ENCODE measurements at regions not wholly inside any gene's neighbourhood (a gene's known extent, or its start where the extent isn't known, plus 50 kb on each side); places are given as distances from the start of the nearest gene placed in this dataset.

GRCh38 chr13:85653681-85654080, 145.5 kb downstream of the SLITRK6 start:
- no peak for TF ChIP-seq POLR2A (IDR thresholded peaks at IDR 0.05; ENCODE audit: low read depth, low read length)
- no peak for DNase-seq (ENCODE audit: insufficient read length, low spot score)
- no peak for FAIRE-seq

DNA sequence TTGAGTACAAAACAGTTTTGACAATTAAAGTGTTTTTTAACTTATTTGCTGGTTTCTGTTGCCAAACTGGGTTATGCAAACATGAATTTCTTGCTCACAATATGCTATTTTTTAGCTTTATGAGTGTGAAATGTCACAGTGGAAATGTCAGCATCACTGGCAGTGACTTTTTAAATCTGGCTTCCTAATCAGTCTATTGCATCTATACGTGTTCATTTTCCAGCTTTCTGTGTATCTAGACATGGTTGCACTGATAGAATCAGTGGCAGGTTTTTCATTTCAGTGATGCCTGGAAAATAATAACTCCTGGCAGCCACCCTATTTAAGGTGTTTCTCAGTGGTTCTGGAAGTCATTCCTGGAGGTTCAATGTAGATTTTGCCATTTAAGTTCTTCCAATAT, 146.7 kb downstream of the SLITRK6 start:
- no peak for FAIRE-seq
- DNase-seq (ENCODE audit: insufficient read length, low spot score): no peak
- TF ChIP-seq POLR2A (IDR thresholded peaks at IDR 0.05; ENCODE audit: low read depth, low read length): no peak

- FAIRE-seq (peak; percentile 23), DNase-seq (ENCODE audit: insufficient read length, low spot score) (no peak)
- TF ChIP-seq POLR2A (IDR thresholded peaks at IDR 0.05; ENCODE audit: low read depth, low read length): no peak
Observed at GRCh38 chr13:85651440-85651839, 147.8 kb downstream of the SLITRK6 start.

GRCh38 chr13:85650613-85651012, 148.6 kb downstream of the SLITRK6 start:
- no peak for DNase-seq (ENCODE audit: insufficient read length, low spot score)
- no peak for TF ChIP-seq POLR2A (IDR thresholded peaks at IDR 0.05; ENCODE audit: low read depth, low read length)
- no peak for FAIRE-seq

DNA sequence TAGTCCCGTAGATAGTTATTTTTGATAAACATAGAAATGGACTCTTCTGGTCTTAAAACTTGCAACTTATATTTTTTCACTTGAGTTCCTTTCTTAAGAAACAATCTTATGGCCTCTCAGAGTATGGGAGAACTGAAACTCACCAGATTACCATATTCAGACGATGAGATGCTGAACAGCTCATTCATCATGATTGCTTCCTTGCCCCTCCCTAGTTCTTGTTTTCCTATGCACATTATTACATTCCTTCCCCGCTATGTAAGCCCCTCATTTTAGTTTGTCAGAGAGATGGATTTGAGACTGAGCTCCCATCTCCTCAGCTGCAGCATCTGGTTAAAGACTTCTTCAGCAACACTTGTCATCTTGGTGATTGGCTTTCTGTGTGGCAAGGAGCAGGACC, 158.5 kb downstream of the SLITRK6 start:
- no peak for TF ChIP-seq POLR2A (IDR thresholded peaks at IDR 0.05; ENCODE audit: low read depth, low read length)
- FAIRE-seq: no peak
- no peak for DNase-seq (ENCODE audit: insufficient read length, low spot score)

GRCh38 chr13:85638815-85639393, 160.3 kb downstream of the SLITRK6 start:
- TF ChIP-seq POLR2A (IDR thresholded peaks at IDR 0.05; ENCODE audit: low read depth, low read length): no peak
- DNase-seq (ENCODE audit: insufficient read length, low spot score): no peak
- no peak for FAIRE-seq

DNA sequence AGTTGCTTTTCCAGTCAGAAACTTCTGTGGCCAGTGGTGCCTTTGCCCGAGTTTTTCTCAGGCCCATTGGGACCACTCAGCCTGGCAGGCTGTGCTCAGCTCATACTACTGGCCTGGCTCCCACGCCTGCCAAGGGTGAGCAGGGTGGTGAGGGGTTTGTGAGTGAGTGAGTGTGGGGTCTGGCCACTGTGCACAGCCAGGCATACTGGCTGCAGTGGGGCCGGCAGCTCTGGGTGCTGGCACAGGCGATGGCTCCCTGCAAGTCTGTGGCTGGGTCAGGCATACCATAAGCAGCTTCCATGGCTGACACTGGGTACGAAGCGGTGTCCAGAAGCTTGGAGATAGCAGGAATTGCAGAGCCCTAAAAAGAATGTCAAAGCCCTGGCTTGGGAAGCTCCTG, 161.0 kb downstream of the SLITRK6 start:
- DNase-seq (ENCODE audit: insufficient read length, low spot score) (no peak), FAIRE-seq (no peak)
- TF ChIP-seq POLR2A (IDR thresholded peaks at IDR 0.05; ENCODE audit: low read depth, low read length): no peak

GRCh38 chr13:85632526-85633195, 166.6 kb downstream of the SLITRK6 start:
- no peak for TF ChIP-seq POLR2A (IDR thresholded peaks at IDR 0.05; ENCODE audit: low read depth, low read length)
- peak; percentile 71 for FAIRE-seq
- DNase-seq (ENCODE audit: insufficient read length, low spot score): no peak

GRCh38 chr13:85631801-85632200, 167.4 kb downstream of the SLITRK6 start:
- FAIRE-seq: peak; percentile 20
- no peak for TF ChIP-seq POLR2A (IDR thresholded peaks at IDR 0.05; ENCODE audit: low read depth, low read length)
- DNase-seq (ENCODE audit: insufficient read length, low spot score): no peak

- no peak for FAIRE-seq
- TF ChIP-seq POLR2A (IDR thresholded peaks at IDR 0.05; ENCODE audit: low read depth, low read length): no peak
- no peak for DNase-seq (ENCODE audit: insufficient read length, low spot score)
Observed at GRCh38 chr13:85626603-85627002, 172.6 kb downstream of the SLITRK6 start.

- peak; percentile 57 for FAIRE-seq
Observed at GRCh38 chr13:85619321-85619720, 179.9 kb downstream of the SLITRK6 start.

GRCh38 chr13:85618521-85618920, 180.7 kb downstream of the SLITRK6 start:
- FAIRE-seq (no peak), DNase-seq (ENCODE audit: insufficient read length, low spot score) (no peak)
- TF ChIP-seq POLR2A (IDR thresholded peaks at IDR 0.05; ENCODE audit: low read depth, low read length): no peak

More at GRCh38 chr13:85619321-85619720, 179.9 kb downstream of the SLITRK6 start:
- no peak for TF ChIP-seq POLR2A (IDR thresholded peaks at IDR 0.05; ENCODE audit: low read depth, low read length)
- no peak for DNase-seq (ENCODE audit: insufficient read length, low spot score)

- peak; percentile 83 for FAIRE-seq
- TF ChIP-seq POLR2A (IDR thresholded peaks at IDR 0.05; ENCODE audit: low read depth, low read length): no peak
- DNase-seq (ENCODE audit: insufficient read length, low spot score): no peak
Observed at GRCh38 chr13:85616275-85616674, 182.9 kb downstream of the SLITRK6 start.

- DNase-seq (ENCODE audit: insufficient read length, low spot score): no peak
- TF ChIP-seq POLR2A (IDR thresholded peaks at IDR 0.05; ENCODE audit: low read depth, low read length): no peak
- no peak for FAIRE-seq
Observed at GRCh38 chr13:85615031-85615430, 184.2 kb downstream of the SLITRK6 start.

DNA sequence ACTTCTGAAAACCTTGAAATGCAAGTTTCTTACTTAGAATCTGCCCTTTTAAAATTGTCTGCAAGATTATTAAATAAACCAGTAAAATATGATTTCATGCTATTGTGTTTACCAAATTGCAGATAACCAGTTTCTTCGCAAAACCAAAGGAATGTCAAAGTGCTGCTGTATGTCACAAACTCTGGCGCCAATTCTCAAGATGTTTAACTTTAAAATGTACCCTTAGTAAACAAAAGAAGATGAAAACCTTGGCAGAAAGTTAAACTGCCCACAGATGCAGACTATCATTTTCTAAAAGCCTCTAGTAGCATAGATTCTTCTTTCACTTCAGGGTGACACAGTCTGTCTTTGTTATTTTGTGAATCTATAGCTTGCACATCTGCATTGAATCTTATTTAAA, 189.2 kb downstream of the SLITRK6 start:
- no peak for TF ChIP-seq POLR2A (IDR thresholded peaks at IDR 0.05; ENCODE audit: low read depth, low read length)
- FAIRE-seq: no peak
- DNase-seq (ENCODE audit: insufficient read length, low spot score): no peak
